ENCODE measurements at regions not wholly inside any gene's neighbourhood (a gene's known extent, or its start where the extent isn't known, plus 50 kb on each side); places are given as distances from the start of the nearest gene placed in this dataset.

GRCh38 chr11:97514446-97514845, 1124.6 kb downstream of the JRKL start:
- H3K4me1 Mint-ChIP-seq, result no peaks in the 10 kb centered on the region
- H3K27me3 Mint-ChIP-seq, result no peaks in the 10 kb centered on the region
- H3K9me3 Mint-ChIP-seq (ENCODE audit: insufficient read depth), result peaks cover 2% of the 10 kb centered on the region
- no peak overlapping the region for H3K4me3 Mint-ChIP-seq
- DNase-seq, result no peak
- CTCF ChIA-PET, result no interaction called here
- no peaks in the 10 kb centered on the region for H3K27me3 ChIP-seq (replicated peaks in 1 of 4; ENCODE audit: control extremely low read depth in 1 of 4, control insufficient read depth in 3 of 4, insufficient read depth in 4 of 4, low read length in 3 of 4)
- H3K9ac ChIP-seq (ENCODE audit: low read length), result no peak overlapping the region
- H3K4me1 ChIP-seq (ENCODE audit: control insufficient read depth in 2 of 2, insufficient read depth in 2 of 2, low read length in 2 of 2), result no peaks in the 10 kb centered on the region
- no peaks in the 10 kb centered on the region for H3K9me3 ChIP-seq (ENCODE audit: control extremely low read depth in 1 of 3, control insufficient read depth in 2 of 3, insufficient read depth in 1 of 3, low read length in 2 of 3)
- H3K27ac ChIP-seq (ENCODE audit: low read length in 2 of 2), result no peak overlapping the region
- WGBS (ENCODE audit: insufficient coverage), result 83% methylated on average over 1 of the region's 1 CpG
- intact Hi-C loops (cut with micrococcal nuclease), result no loop called here
- H3K27ac Mint-ChIP-seq, result no peak overlapping the region
- POLR2A ChIA-PET, result no interaction called here
- H4K20me1 ChIP-seq (ENCODE audit: control insufficient read depth, insufficient read depth, low read length, poor library complexity, severe bottlenecking), result no peaks in the 10 kb centered on the region
- TF ChIP-seq CTCF (IDR thresholded peaks at IDR 0.05) (no peak), EZH2 (IDR thresholded peaks at IDR 0.05; ENCODE audit: borderline replicate concordance, insufficient read depth, low read depth, low read length, poor library complexity, severe bottlenecking) (no peak)
- H2AFZ ChIP-seq (ENCODE audit: insufficient read depth, low read depth, low read length, poor library complexity, severe bottlenecking), result no peak overlapping the region
- H3K4me3 ChIP-seq (ENCODE audit: control extremely low read depth in 1 of 5, extremely low read depth in 1 of 5, insufficient read depth in 1 of 5, low read depth in 2 of 5, low read length in 4 of 5), result no peak overlapping the region
- H3K4me2 ChIP-seq (replicated peaks; ENCODE audit: low read depth, low read length, poor library complexity, severe bottlenecking), result no peak overlapping the region
- no peaks in the 10 kb centered on the region for H3K79me2 ChIP-seq (ENCODE audit: control insufficient read depth, insufficient read depth, low read length)
- no peak for ATAC-seq (ENCODE audit: low read depth)
- no peaks in the 10 kb centered on the region for H3K36me3 ChIP-seq (replicated peaks in 1 of 2; ENCODE audit: control extremely low read depth in 1 of 2, control insufficient read depth in 1 of 2, extremely low read depth in 1 of 2, insufficient read depth in 2 of 2, low read length in 1 of 2)

GRCh38 chr11:97516688-97517087, 1126.9 kb downstream of the JRKL start:
- H3K36me3 ChIP-seq (replicated peaks in 1 of 2; ENCODE audit: control extremely low read depth in 1 of 2, control insufficient read depth in 1 of 2, extremely low read depth in 1 of 2, insufficient read depth in 2 of 2, low read length in 1 of 2), result no peaks in the 10 kb centered on the region
- no peaks in the 10 kb centered on the region for H4K20me1 ChIP-seq (ENCODE audit: control insufficient read depth, insufficient read depth, low read length, poor library complexity, severe bottlenecking)
- ATAC-seq (ENCODE audit: low read depth) (no peak), DNase-seq (no peak)
- H3K9ac ChIP-seq (ENCODE audit: low read length), result no peak overlapping the region
- no peak overlapping the region for H3K27ac Mint-ChIP-seq
- H3K4me3 ChIP-seq (ENCODE audit: control extremely low read depth in 1 of 5, extremely low read depth in 1 of 5, insufficient read depth in 1 of 5, low read depth in 2 of 5, low read length in 4 of 5), result no peak overlapping the region
- no peak overlapping the region for H2AFZ ChIP-seq (ENCODE audit: insufficient read depth, low read depth, low read length, poor library complexity, severe bottlenecking)
- intact Hi-C loops (cut with micrococcal nuclease), result no loop called here
- H3K4me1 Mint-ChIP-seq, result no peaks in the 10 kb centered on the region
- no peaks in the 10 kb centered on the region for H3K27me3 ChIP-seq (replicated peaks in 1 of 4; ENCODE audit: control extremely low read depth in 1 of 4, control insufficient read depth in 3 of 4, insufficient read depth in 4 of 4, low read length in 3 of 4)
- H3K27ac ChIP-seq (ENCODE audit: low read length in 2 of 2), result no peak overlapping the region
- ChIA-PET POLR2A (no interaction called here), CTCF (no interaction called here)
- TF ChIP-seq EZH2 (IDR thresholded peaks at IDR 0.05; ENCODE audit: borderline replicate concordance, insufficient read depth, low read depth, low read length, poor library complexity, severe bottlenecking) (no peak), CTCF (IDR thresholded peaks at IDR 0.05) (no peak)
- no peaks in the 10 kb centered on the region for H3K79me2 ChIP-seq (ENCODE audit: control insufficient read depth, insufficient read depth, low read length)
- H3K4me3 Mint-ChIP-seq, result no peak overlapping the region
- peaks cover 0 to 3% (median 3%) of the 10 kb centered on the region in 3 donors for H3K9me3 ChIP-seq (ENCODE audit: control extremely low read depth in 1 of 3, control insufficient read depth in 2 of 3, insufficient read depth in 1 of 3, low read length in 2 of 3)
- WGBS (ENCODE audit: insufficient coverage), result 83% methylated on average over 2 of the region's 3 CpGs
- no peaks in the 10 kb centered on the region for H3K4me1 ChIP-seq (ENCODE audit: control insufficient read depth in 2 of 2, insufficient read depth in 2 of 2, low read length in 2 of 2)
- H3K9me3 Mint-ChIP-seq (ENCODE audit: insufficient read depth), result peaks cover 2% of the 10 kb centered on the region
- H3K4me2 ChIP-seq (replicated peaks; ENCODE audit: low read depth, low read length, poor library complexity, severe bottlenecking), result no peak overlapping the region
- no peaks in the 10 kb centered on the region for H3K27me3 Mint-ChIP-seq
